GM12864 (cell line): ENCODE measurements at regions not wholly inside any gene's neighbourhood (a gene's known extent, or its start where the extent isn't known, plus 50 kb on each side); places are given as distances from the start of the nearest gene placed in this dataset.

Experiments used
- DNase-seq: peaks from one replicate; pipeline ENCODE4 v3.0.0-alpha.2; 2011; ENCODE audit warnings: low read depth
- H3K4me3 ChIP-seq: 2 replicates; pipeline ENCODE4 v1.5.1; 2011; ENCODE audit warnings: mild to moderate bottlenecking, low read depth, low read length, control low read depth
- TF ChIP-seq, protein P1 (sequence below): IDR thresholded peaks from 2 replicates; pipeline ENCODE4 v1.5.1; 2011; ENCODE audit warnings: low read depth, mild to moderate bottlenecking, moderate library complexity, low read length, control low read depth, inconsistent platforms; ENCODE audit errors: missing control alignments

DNA sequence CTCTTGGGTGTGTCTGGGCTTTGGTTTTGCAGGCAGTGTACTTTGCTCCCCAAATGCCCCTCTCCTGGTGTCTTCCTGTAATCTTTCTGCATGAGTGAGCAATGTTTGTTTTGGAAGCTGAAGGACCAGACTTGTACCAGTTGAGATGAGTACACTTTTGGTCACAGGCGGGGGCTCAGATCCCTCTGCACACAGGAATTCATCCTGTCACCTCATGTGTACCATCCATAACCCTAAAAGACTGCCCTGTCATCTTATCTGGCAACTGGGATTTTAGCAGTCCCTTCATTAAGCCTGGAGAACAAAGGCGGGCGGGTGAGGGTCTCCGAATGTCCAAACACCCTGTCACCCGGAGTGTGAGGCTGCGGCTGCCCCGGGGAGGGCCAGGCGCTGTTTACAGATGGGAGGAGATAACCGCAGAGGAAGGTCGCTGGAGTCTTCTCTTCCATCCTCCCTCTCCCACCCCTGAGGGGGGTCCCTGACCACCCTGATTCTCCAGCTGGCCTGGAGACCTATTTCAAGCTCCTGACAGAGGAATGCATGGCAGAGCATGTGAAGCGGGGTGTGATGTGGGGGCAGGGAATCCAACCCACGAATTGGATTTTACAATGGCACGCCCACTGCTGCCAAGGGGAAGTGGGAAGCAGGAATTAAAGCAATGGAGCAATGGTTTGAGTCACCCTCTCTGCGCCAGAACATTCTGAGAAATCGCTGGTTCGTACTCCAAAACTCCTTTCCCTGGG, 158.2 kb upstream of the MYCN start:
- TF ChIP-seq, protein P1, sequence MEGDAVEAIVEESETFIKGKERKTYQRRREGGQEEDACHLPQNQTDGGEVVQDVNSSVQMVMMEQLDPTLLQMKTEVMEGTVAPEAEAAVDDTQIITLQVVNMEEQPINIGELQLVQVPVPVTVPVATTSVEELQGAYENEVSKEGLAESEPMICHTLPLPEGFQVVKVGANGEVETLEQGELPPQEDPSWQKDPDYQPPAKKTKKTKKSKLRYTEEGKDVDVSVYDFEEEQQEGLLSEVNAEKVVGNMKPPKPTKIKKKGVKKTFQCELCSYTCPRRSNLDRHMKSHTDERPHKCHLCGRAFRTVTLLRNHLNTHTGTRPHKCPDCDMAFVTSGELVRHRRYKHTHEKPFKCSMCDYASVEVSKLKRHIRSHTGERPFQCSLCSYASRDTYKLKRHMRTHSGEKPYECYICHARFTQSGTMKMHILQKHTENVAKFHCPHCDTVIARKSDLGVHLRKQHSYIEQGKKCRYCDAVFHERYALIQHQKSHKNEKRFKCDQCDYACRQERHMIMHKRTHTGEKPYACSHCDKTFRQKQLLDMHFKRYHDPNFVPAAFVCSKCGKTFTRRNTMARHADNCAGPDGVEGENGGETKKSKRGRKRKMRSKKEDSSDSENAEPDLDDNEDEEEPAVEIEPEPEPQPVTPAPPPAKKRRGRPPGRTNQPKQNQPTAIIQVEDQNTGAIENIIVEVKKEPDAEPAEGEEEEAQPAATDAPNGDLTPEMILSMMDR, result no peak
- H3K4me3 ChIP-seq, result no peak overlapping the region
- no peak for DNase-seq

DNA sequence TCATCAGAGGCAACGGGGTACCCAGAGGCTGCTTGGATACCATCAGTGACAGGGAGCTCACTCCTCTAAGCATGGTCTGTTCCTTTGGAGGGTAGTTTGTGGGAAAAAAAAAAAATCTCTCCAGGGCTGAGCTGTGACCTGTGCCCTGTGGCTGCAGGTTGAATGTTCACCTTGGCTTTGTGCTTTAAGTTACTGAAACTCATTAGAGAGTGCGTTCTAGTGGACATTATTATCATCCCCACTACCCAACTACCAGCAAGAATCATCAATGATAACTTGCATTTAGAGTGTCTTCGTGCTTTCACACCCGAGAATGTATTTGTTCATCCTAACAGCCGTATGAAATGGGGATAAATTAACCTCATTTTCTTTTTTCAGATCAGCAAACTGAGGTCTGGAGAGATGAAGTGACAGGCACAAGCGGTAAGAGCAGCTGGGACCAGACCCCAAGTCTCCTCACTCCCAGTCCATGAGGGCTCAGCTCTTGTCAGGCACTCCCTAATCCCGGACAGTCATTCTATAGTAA, 157.5 kb upstream of the MYCN start:
- no peak for DNase-seq
- no peak overlapping the region for H3K4me3 ChIP-seq
- TF ChIP-seq, protein P1, result no peak

DNA sequence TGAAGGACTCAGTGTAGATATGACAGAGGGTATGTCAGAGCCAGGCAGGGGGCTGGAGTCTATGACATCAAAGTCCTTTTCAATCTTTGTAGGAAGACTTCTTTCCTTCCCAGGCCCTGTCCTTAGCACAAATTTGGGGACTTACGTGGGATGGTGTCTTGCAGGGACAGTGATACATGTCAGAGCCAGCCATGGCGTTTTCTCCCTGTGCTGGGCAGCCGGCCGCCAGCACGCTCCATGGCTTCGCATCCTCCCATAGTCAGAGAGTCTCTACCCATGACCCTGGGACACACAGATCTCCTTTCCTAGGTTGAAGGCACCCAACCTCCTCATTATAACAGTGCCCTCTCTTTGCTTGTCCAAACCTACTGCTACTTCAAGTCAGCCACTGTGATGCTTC, 156.9 kb upstream of the MYCN start:
- TF ChIP-seq, protein P1, result no peak
- no peak overlapping the region for H3K4me3 ChIP-seq
- no peak for DNase-seq

DNA sequence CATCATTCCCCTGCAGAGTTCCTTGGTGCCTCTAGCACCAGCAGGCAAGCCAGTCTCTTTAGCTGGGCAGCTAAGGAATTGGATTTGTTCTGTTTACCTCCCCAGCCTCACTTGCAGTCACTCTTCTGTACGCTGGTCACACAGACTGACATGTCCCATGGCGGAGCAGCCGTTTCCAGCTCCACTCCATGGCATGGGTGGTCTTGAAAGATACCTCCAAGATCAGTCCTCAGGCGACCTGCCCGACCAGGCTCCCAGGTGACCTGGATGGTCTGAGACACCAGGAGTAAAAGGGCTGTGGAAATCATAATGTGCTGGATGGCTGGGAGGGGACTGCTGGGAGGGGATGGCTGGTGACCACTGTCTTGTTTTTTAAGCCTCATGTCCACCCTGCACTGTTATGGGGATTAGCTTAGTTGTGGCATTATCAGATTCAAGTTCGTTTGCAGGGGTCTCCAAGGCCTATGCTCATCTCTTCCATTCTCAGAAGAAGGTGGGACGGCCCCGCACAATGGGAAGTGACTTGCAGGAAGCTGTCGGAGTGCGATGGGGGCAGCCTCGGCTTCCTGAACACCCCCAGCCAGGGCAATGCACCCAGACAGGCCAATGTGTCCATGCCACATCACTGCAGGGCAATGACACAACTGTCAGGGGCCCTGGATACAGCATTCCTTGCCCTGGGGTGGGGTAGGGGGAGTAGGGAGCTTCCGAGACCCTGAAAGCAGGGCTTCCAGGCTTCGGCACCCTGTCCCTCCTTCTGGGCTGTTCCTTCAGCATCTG, 156.1 kb upstream of the MYCN start:
- H3K4me3 ChIP-seq, result no peak overlapping the region
- TF ChIP-seq, protein P1, result no peak
- DNase-seq, result no peak

DNA sequence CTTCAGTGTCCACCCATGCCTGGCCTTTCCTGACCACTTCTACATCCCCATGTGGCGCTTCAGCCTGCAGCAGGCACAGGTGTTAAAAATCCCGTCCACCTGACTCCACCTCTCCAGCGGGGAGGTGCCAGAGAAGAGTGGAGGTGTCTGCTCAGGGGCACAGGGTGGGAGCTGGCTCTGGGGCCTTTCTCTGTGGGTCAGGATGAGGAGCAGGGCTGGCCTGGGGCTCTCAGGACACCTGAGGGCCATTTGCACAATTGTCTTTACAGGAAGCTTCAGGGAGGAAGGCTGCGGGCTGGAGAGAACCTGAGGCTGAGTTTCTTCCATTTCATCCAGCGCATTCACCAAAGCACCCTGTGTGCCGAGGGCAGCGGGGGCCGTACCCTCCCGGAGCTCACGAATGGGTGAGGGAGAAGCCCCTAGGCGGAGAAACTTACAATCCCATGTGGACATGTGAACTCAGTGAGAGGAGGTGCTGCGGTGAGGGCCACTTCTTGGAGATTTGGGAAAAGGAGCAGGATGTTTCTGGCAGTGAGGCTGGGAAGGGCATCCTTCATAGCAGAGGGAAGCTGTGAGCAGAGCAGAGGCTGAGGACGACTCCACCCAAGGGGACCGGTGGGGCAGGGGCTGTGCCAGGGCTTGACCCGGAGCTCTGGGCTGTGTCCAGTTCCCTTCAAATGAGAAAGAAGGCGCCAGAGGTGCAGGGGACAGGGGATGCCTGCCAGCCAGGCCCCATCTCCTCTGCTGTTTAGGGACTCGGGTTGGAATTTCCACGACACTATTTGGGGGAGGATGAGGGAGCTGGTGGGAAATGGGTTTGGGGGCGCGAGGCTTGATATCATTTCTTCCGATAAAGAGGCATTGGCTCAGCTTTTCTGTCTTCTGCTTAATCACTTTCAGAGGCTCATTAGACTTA, 155.2 kb upstream of the MYCN start:
- TF ChIP-seq, protein P1, result no peak

DNA sequence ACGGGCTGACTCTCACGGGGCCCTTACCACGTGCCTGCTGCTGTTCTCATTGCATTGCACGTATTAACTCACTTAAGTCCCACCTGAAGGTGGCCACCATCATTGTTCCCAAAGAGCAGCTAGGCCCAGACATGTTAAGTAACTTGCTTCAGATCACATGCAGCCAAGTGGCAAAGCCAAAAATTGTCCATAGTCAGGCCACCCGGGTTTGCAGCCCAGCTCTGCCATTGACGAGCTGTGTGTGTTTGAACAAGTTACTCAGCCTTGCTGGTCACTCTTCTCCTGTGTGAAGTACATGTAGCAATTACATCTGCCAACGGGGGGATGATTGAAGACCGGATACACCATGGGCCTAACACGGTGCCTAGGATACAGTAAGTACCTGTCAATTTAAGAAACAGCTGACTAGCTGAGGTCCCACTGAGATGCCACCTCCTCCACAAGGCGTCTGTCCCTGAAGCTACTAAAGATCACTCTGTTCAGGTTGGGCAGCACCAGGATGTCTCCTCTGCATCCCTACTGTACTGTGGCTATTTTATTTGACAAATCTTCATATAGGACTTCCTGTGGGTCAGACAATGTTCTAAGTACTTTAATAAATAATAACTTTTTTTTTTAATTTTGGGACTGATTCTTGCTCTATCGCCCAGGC, 154.2 kb upstream of the MYCN start:
- no peak for DNase-seq
- H3K4me3 ChIP-seq, result no peak overlapping the region
- TF ChIP-seq, protein P1, result no peak

More for the DNA sequence above, 155.2 kb upstream of the MYCN start:
- DNase-seq, result no peak
- H3K4me3 ChIP-seq, result no peak overlapping the region
